NCI-H2081 treated with DMSO at 0.1 percent for 48 hours (cell line): ENCODE measurements at regions not wholly inside any gene's neighbourhood (a gene's known extent, or its start where the extent isn't known, plus 50 kb on each side); places are given as distances from the start of the nearest gene placed in this dataset.
"Not testable (repeated sequence)": the region's sequence is repeated elsewhere in the genome, so short reads cannot be mapped to it uniquely, and the experiment has no call there.

Source experiments
- DNase-seq: peaks from one replicate; lab custom pipeline; 2025; lab: John Stamatoyannopoulos, UW

GRCh38 chr1:224791362-224791941 is 138.0 kb upstream of the DNAH14 start:
- DNase-seq: no peak

- DNase-seq: no peak
Measured at GRCh38 chr1:224795591-224795990, 133.9 kb upstream of the DNAH14 start.

- no peak for DNase-seq
Measured at GRCh38 chr1:224799083-224799482, 130.4 kb upstream of the DNAH14 start.

GRCh38 chr1:224800486-224801119 is 128.9 kb upstream of the DNAH14 start:
- no peak for DNase-seq

GRCh38 chr1:224801844-224802490 is 127.5 kb upstream of the DNAH14 start:
- no peak for DNase-seq

GRCh38 chr1:224802617-224803016 is 126.9 kb upstream of the DNAH14 start:
- no peak for DNase-seq

GRCh38 chr1:224804220-224804619 is 125.3 kb upstream of the DNAH14 start:
- DNase-seq: no peak

- DNase-seq: no peak
Measured at GRCh38 chr1:224805889-224806288, 123.6 kb upstream of the DNAH14 start.

- DNase-seq: no peak
Measured at GRCh38 chr1:224809137-224809536, 120.3 kb upstream of the DNAH14 start.

- DNase-seq: no peak
Measured at GRCh38 chr1:224809613-224810012, 119.9 kb upstream of the DNAH14 start.

GRCh38 chr1:224811564-224811963 is 117.9 kb upstream of the DNAH14 start:
- DNase-seq: no peak

GRCh38 chr1:224815647-224816046 is 113.8 kb upstream of the DNAH14 start:
- no peak for DNase-seq

GRCh38 chr1:224816062-224816461 is 113.4 kb upstream of the DNAH14 start:
- no peak for DNase-seq

- DNase-seq: no peak
Measured at GRCh38 chr1:224817382-224817781, 112.1 kb upstream of the DNAH14 start.

- no peak for DNase-seq
Measured at GRCh38 chr1:224819861-224820260, 109.6 kb upstream of the DNAH14 start.

GRCh38 chr1:224820341-224820740 is 109.1 kb upstream of the DNAH14 start:
- no peak for DNase-seq

GRCh38 chr1:224821751-224822150 is 107.7 kb upstream of the DNAH14 start:
- not testable (repeated sequence) for DNase-seq

GRCh38 chr1:224825525-224826000 is 103.9 kb upstream of the DNAH14 start:
- DNase-seq: no peak

GRCh38 chr1:224828691-224829090 is 100.8 kb upstream of the DNAH14 start:
- DNase-seq: no peak

GRCh38 chr1:224831501-224831900 is 98.0 kb upstream of the DNAH14 start:
- DNase-seq: no peak

GRCh38 chr1:224839648-224840300 is 89.7 kb upstream of the DNAH14 start:
- DNase-seq: not testable (repeated sequence)

GRCh38 chr1:224841803-224842202 is 87.7 kb upstream of the DNAH14 start:
- not testable (repeated sequence) for DNase-seq
